Heart right ventricle (tissue), 16 donors: ENCODE measurements at regions not wholly inside any gene's neighbourhood (a gene's known extent, or its start where the extent isn't known, plus 50 kb on each side); places are given as distances from the start of the nearest gene placed in this dataset.

Experiments
- ATAC-seq, 8 donors: fragments of 200-7000 bp; cut with Tn5 transposase; one replicate each; pipeline ENCODE4 v1.9.1; 2020; ENCODE audit warnings: mild to moderate bottlenecking in 8 of 8, moderate library complexity in 8 of 8, moderate number of reproducible peaks in 1 of 8
- DNase-seq, 2 donors: peaks; one replicate each; pipeline ENCODE4 v3.0.0-alpha.2; 2020
- H3K27ac ChIP-seq, 10 donors: fragments of 200-600 bp; sonication (generic) in 2 of 10; one replicate each; pipeline versions ENCODE4 v1.5.0 to v1.8.0; 2020 to 2022; ENCODE audit warnings: mild to moderate bottlenecking in 3 of 10
- H3K27me3 ChIP-seq, 7 donors: fragments of 200-600 bp; one replicate each; pipeline ENCODE4 v1.8.0; 2021 to 2022; ENCODE audit warnings: mild to moderate bottlenecking in 2 of 7
- H3K36me3 ChIP-seq, 9 donors: fragments of 200-600 bp; sonication (generic) in 1 of 9; one replicate each; pipeline versions ENCODE4 v1.5.0 to v1.8.0; 2020 to 2022; ENCODE audit warnings: mild to moderate bottlenecking in 2 of 9
- H3K4me1 ChIP-seq, 9 donors: fragments of 200-600 bp; sonication (generic) in 1 of 9; one replicate each; pipeline versions ENCODE4 v1.5.0 to v1.8.0; 2020 to 2022; ENCODE audit warnings: mild to moderate bottlenecking in 4 of 9
- H3K4me3 ChIP-seq, 10 donors: fragments of 200-600 bp; sonication (generic) in 2 of 10; one replicate each; pipeline versions ENCODE4 v1.5.0 to v1.8.0; 2020 to 2022; ENCODE audit warnings: mild to moderate bottlenecking in 7 of 10, moderate library complexity in 2 of 10
- H3K9me3 ChIP-seq, 11 donors: fragments of 200-600 bp in 10 of 11; sonication (generic) in 2 of 11; one replicate each; pipeline versions ENCODE4 v1.5.0 to v1.8.0; 2013 to 2022; ENCODE audit warnings: mild to moderate bottlenecking in 2 of 11, control low read depth in 1 of 11, moderate library complexity in 1 of 11
- WGBS, 2 donors: extraction: QIAGEN DNeasy Blood & Tissue Kit; methylation state at CpG; one replicate each; pipeline ENCODE4 v1.1.7; 2013; ENCODE audit warnings: inconsistent platforms in 1 of 2; 5-methylcytosine and 5-hydroxymethylcytosine counted together
- intact Hi-C, 10 donors: fragments of 100-400 bp; cut with DNase I; formaldehyde crosslinking; loops; one replicate each; pipeline versions ENCODE4 v1.11.1 to v1.14.2; 2022
- TF ChIP-seq, protein P1 (sequence below), 9 donors: fragments of 200-600 bp; sonication (generic) in 2 of 9; IDR thresholded peaks; one replicate each; pipeline versions ENCODE4 v1.5.0 to v1.8.0; 2021 to 2022; ENCODE audit warnings: antibody characterized with exemption in 9 of 9, mild to moderate bottlenecking in 5 of 9, moderate library complexity in 1 of 9
- donor health status: Arrhythmogenic right ventricular cardiomyopathy.
- donor health status: ischemic (EF 13 %, LVEDD 7.1; RV severe dilation, severe dysfunction).
- donor health status: healthy with polysubstance abuse.
- donor health status: DM: no; HTN: yes; CAD: no.
- donor health status: DM: no; HTN: no; CAD: no.
- donor health status: ischemic (EF 25% LVEDD 6.9; RV normal size, moderate dysfunction).
- donor health status: ischemic (EF 25% LVEDD 5.7; RV mildly dilated, moderate dysfunction).
- donor health status: healthy.
- donor health status: DM: yes; HTN: yes; CAD: no.
- donor health status: Ischemic cardiomyopathy.
- donor health status: ischemic (EF 35%, LVEDD 5.7; RV mildly dilated, moderate dysfunction).
- donor health status: nonischemic (EF 11% LVEDD 7.7; RV severe dilation, severe dysfunction).
- donor health status: DM: yes; HTN: yes; CAD: no.
- donor health status: PGD.
- donor health status: ischemic (EF 29% LVEDD 5.4; RV normal size, mild dysfunction).
- donor health status: nonischemic (EF 23%, LVEDD 6.1; RV moderate dilation, normal function).

GRCh38 chr2:16320716-16321115, 344.9 kb downstream of the CYRIA start:
- WGBS, 2 donors, result 89 to 91% methylated on average over 11 of the region's 11 CpGs
- H3K36me3 ChIP-seq, result no peaks in the 10 kb centered on the region
- peaks cover 0 to 6% (median 0%) of the 10 kb centered on the region in 9 donors for H3K4me1 ChIP-seq
- H3K27ac ChIP-seq, result no peak overlapping the region
- TF ChIP-seq, protein P1, sequence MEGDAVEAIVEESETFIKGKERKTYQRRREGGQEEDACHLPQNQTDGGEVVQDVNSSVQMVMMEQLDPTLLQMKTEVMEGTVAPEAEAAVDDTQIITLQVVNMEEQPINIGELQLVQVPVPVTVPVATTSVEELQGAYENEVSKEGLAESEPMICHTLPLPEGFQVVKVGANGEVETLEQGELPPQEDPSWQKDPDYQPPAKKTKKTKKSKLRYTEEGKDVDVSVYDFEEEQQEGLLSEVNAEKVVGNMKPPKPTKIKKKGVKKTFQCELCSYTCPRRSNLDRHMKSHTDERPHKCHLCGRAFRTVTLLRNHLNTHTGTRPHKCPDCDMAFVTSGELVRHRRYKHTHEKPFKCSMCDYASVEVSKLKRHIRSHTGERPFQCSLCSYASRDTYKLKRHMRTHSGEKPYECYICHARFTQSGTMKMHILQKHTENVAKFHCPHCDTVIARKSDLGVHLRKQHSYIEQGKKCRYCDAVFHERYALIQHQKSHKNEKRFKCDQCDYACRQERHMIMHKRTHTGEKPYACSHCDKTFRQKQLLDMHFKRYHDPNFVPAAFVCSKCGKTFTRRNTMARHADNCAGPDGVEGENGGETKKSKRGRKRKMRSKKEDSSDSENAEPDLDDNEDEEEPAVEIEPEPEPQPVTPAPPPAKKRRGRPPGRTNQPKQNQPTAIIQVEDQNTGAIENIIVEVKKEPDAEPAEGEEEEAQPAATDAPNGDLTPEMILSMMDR (IDR thresholded peaks at IDR 0.05), result no peak
- H3K4me3 ChIP-seq, result no peak overlapping the region
- intact Hi-C loops, result no loop called here
- H3K27me3 ChIP-seq, result no peaks in the 10 kb centered on the region
- no peaks in the 10 kb centered on the region for H3K9me3 ChIP-seq
- ATAC-seq (no peak), DNase-seq (no peak)

GRCh38 chr2:16319551-16320121, 346.0 kb downstream of the CYRIA start:
- Histone ChIP-seq H3K4me1 (peaks cover 0 to 6% (median 0%) of the 10 kb centered on the region in 9 donors), H3K27me3 (peaks cover 0 to 1% (median 0%) of the 10 kb centered on the region in 7 donors), H3K27ac (no peak overlapping the region), H3K9me3 (no peaks in the 10 kb centered on the region), H3K36me3 (no peaks in the 10 kb centered on the region), H3K4me3 (no peak overlapping the region)
- intact Hi-C loops, result no loop called here
- no peak for DNase-seq
- no peak for ATAC-seq
- WGBS, 2 donors, result 81 to 84% methylated on average over 12 of the region's 12 CpGs
- TF ChIP-seq, protein P1 (IDR thresholded peaks at IDR 0.05), result no peak

- Histone ChIP-seq H3K4me3 (no peak overlapping the region), H3K4me1 (peaks cover 0 to 6% (median 0%) of the 10 kb centered on the region in 9 donors), H3K27ac (no peak overlapping the region), H3K9me3 (no peaks in the 10 kb centered on the region), H3K27me3 (peaks cover 0 to 3% (median 0%) of the 10 kb centered on the region in 7 donors), H3K36me3 (no peaks in the 10 kb centered on the region)
- intact Hi-C loops, result no loop called here
- ATAC-seq (no peak), DNase-seq (no peak)
- TF ChIP-seq, protein P1 (IDR thresholded peaks at IDR 0.05), result no peak
- 51 to 75% methylated on average over 4 of the region's 4 CpGs for WGBS, 2 donors
These were observed 347.0 kb downstream of the CYRIA start for GRCh38 chr2:16318474-16319195.

- Histone ChIP-seq H3K27ac (no peak overlapping the region), H3K4me1 (peaks cover 0 to 6% (median 0%) of the 10 kb centered on the region in 9 donors), H3K4me3 (no peak overlapping the region), H3K36me3 (no peaks in the 10 kb centered on the region), H3K9me3 (no peaks in the 10 kb centered on the region), H3K27me3 (peaks cover 0 to 3% (median 0%) of the 10 kb centered on the region in 7 donors)
- intact Hi-C loops, result no loop called here
- DNase-seq (no peak), ATAC-seq (no peak)
- 85 to 86% methylated on average over 4 of the region's 4 CpGs for WGBS, 2 donors
- TF ChIP-seq, protein P1 (IDR thresholded peaks at IDR 0.05), result no peak
These were observed 347.6 kb downstream of the CYRIA start for GRCh38 chr2:16318051-16318450.
